ENCODE measurements at regions not wholly inside any gene's neighbourhood (a gene's known extent, or its start where the extent isn't known, plus 50 kb on each side); places are given as distances from the start of the nearest gene placed in this dataset.

DNA sequence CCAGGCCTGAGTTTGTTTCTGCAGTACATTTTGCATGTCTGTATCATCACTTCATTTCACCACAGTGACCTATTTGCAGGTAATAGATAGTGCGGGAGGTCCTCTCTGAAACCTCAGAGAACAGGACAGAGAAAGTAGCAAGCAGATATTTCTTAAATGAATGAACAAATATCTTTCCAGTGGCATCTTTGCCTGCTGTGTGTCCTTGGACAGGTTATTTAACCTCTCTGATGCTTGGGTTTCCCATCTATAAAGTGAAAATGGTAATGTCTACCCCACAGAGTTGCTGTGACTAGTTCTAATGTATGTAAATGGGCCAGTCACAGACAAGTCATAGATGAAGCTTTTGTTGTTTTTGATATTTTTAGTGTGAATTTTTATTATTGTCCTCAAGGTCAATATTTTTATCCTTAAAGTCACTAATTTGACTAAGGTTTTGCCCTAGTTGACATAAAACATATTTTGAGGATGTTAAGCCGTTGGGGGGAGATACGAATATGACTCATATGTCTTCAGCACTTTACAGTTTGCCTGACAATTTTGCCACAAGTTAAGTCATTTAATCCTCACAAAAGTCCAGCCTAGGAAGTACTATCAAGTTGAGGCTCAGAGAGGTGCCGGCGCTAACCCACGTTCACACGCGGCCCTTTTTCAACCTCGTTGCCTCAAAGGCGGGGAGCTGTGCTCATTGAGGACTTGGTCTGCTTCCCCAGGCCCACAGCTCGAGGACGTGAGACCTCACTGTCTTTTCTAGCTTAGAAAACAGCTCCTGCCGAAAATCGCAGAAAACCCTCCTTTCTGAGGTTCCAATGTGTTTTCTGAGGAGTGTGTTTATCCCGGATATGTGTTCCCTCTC is 126.7 kb upstream of the STX18 start (continued):
- TF ChIP-seq, protein P1, sequence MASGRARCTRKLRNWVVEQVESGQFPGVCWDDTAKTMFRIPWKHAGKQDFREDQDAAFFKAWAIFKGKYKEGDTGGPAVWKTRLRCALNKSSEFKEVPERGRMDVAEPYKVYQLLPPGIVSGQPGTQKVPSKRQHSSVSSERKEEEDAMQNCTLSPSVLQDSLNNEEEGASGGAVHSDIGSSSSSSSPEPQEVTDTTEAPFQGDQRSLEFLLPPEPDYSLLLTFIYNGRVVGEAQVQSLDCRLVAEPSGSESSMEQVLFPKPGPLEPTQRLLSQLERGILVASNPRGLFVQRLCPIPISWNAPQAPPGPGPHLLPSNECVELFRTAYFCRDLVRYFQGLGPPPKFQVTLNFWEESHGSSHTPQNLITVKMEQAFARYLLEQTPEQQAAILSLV (tag; IDR thresholded peaks at IDR 0.05): no peak
- no peak for TF ChIP-seq TEAD4 (IDR thresholded peaks at IDR 0.05; ENCODE audit: low read length)
- TF ChIP-seq TEAD4 (CRISPR knock-in tag; IDR thresholded peaks at IDR 0.05; ENCODE audit: borderline replicate concordance): no peak
- no peak for TF ChIP-seq RUNX1 (IDR thresholded peaks at IDR 0.05; ENCODE audit: low read depth)
- TF ChIP-seq, protein P2, sequence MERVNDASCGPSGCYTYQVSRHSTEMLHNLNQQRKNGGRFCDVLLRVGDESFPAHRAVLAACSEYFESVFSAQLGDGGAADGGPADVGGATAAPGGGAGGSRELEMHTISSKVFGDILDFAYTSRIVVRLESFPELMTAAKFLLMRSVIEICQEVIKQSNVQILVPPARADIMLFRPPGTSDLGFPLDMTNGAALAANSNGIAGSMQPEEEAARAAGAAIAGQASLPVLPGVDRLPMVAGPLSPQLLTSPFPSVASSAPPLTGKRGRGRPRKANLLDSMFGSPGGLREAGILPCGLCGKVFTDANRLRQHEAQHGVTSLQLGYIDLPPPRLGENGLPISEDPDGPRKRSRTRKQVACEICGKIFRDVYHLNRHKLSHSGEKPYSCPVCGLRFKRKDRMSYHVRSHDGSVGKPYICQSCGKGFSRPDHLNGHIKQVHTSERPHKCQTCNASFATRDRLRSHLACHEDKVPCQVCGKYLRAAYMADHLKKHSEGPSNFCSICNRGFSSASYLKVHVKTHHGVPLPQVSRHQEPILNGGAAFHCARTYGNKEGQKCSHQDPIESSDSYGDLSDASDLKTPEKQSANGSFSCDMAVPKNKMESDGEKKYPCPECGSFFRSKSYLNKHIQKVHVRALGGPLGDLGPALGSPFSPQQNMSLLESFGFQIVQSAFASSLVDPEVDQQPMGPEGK (CRISPR knock-in tag; IDR thresholded peaks at IDR 0.05; ENCODE audit: borderline replicate concordance): no peak
- TF ChIP-seq RNF2 (IDR thresholded peaks at IDR 0.05): no peak
- no peak for TF ChIP-seq TCFL5 (CRISPR knock-in tag; conservative IDR thresholded peaks at IDR 0.05)
- TF ChIP-seq, protein P3, sequence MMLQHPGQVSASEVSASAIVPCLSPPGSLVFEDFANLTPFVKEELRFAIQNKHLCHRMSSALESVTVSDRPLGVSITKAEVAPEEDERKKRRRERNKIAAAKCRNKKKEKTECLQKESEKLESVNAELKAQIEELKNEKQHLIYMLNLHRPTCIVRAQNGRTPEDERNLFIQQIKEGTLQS (IDR thresholded peaks at IDR 0.05): peak; percentile 64
- TF ChIP-seq, protein P3 (CRISPR knock-in tag; conservative IDR thresholded peaks at IDR 0.05): no peak
- no peak for TF ChIP-seq KDM2B (CRISPR knock-in tag; IDR thresholded peaks at IDR 0.05)
- TF ChIP-seq, protein P4, sequence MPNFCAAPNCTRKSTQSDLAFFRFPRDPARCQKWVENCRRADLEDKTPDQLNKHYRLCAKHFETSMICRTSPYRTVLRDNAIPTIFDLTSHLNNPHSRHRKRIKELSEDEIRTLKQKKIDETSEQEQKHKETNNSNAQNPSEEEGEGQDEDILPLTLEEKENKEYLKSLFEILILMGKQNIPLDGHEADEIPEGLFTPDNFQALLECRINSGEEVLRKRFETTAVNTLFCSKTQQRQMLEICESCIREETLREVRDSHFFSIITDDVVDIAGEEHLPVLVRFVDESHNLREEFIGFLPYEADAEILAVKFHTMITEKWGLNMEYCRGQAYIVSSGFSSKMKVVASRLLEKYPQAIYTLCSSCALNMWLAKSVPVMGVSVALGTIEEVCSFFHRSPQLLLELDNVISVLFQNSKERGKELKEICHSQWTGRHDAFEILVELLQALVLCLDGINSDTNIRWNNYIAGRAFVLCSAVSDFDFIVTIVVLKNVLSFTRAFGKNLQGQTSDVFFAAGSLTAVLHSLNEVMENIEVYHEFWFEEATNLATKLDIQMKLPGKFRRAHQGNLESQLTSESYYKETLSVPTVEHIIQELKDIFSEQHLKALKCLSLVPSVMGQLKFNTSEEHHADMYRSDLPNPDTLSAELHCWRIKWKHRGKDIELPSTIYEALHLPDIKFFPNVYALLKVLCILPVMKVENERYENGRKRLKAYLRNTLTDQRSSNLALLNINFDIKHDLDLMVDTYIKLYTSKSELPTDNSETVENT (CRISPR knock-in tag; IDR thresholded peaks at IDR 0.05): no peak
- TF ChIP-seq BCOR (IDR thresholded peaks at IDR 0.05): peak; percentile 81
- TF ChIP-seq, protein P5, sequence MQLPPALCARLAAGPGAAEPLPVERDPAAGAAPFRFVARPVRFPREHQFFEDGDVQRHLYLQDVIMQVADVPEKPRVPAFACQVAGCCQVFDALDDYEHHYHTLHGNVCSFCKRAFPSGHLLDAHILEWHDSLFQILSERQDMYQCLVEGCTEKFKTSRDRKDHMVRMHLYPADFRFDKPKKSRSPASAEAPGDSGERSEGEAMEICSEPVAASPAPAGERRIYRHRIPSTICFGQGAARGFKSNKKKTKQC (CRISPR knock-in tag; IDR thresholded peaks at IDR 0.05): no peak
- TF ChIP-seq NR2C2 (CRISPR knock-in tag; IDR thresholded peaks at IDR 0.05): no peak
- TF ChIP-seq NR2C2 (tag; IDR thresholded peaks at IDR 0.05): no peak

Measured in K562 (cell line).